HEK293T (cell line): ENCODE measurements at regions not wholly inside any gene's neighbourhood (a gene's known extent, or its start where the extent isn't known, plus 50 kb on each side); places are given as distances from the start of the nearest gene placed in this dataset.

ENCODE experiments used
- CTCF ChIA-PET: fragments of 350-600 bp; formaldehyde crosslinking; extraction: SDS; loops from one replicate; lab custom pipeline; 2021; ENCODE audit warnings: antibody characterized with exemption, inconsistent platforms; lab: Yijun Ruan, JAX
- POLR2A ChIA-PET: fragments of 350-600 bp; formaldehyde crosslinking; extraction: SDS; loops from one replicate; lab custom pipeline; 2020; ENCODE audit warnings: antibody characterized with exemption, inconsistent platforms; lab: Yijun Ruan, JAX
- DNase-seq: peaks from one replicate; pipeline ENCODE4 v3.0.0; 2012; ENCODE audit warnings: mixed read lengths; ENCODE audit errors: extremely low spot score
- ARNT ChIP-seq: fragments of 450-650 bp; IDR thresholded peaks from 2 replicates; pipeline ENCODE4 v1.6.1; 2017; ENCODE audit warnings: mild to moderate bottlenecking
- BHLHE40 ChIP-seq: fragments of 450-650 bp; IDR thresholded peaks from 2 replicates; pipeline ENCODE4 v1.6.1; 2016; ENCODE audit warnings: mild to moderate bottlenecking, moderate library complexity, borderline replicate concordance
- CTBP1 ChIP-seq: fragments of 450-650 bp; IDR thresholded peaks from 2 replicates; pipeline ENCODE4 v1.6.1; 2016; ENCODE audit warnings: borderline replicate concordance
- ELF4 ChIP-seq: fragments of 450-650 bp; IDR thresholded peaks from 2 replicates; pipeline ENCODE4 v1.6.1; 2017; ENCODE audit warnings: antibody characterized with exemption
- FOXA1 ChIP-seq: fragments of 450-650 bp; IDR thresholded peaks from 2 replicates; pipeline ENCODE4 v1.6.1; 2016; ENCODE audit warnings: mild to moderate bottlenecking
- FOXK2 ChIP-seq: fragments of 450-650 bp; IDR thresholded peaks from 2 replicates; pipeline ENCODE4 v1.6.1; 2016; ENCODE audit warnings: mild to moderate bottlenecking
- FOXM1 ChIP-seq: fragments of 450-650 bp; IDR thresholded peaks from 2 replicates; pipeline ENCODE4 v1.6.1; 2017; ENCODE audit warnings: mild to moderate bottlenecking, borderline replicate concordance
- HDGF ChIP-seq: fragments of 450-650 bp; IDR thresholded peaks from 2 replicates; pipeline ENCODE4 v1.6.1; 2017; ENCODE audit warnings: antibody characterized with exemption, borderline replicate concordance
- L3MBTL2 ChIP-seq: fragments of 450-650 bp; conservative IDR thresholded peaks from 2 replicates; pipeline ENCODE4 v1.6.1; 2016; ENCODE audit warnings: mild to moderate bottlenecking
- LEF1 ChIP-seq: fragments of 450-650 bp; IDR thresholded peaks from 2 replicates; pipeline ENCODE4 v1.6.1; 2017; ENCODE audit warnings: mild to moderate bottlenecking, borderline replicate concordance
- NFRKB ChIP-seq: fragments of 450-650 bp; IDR thresholded peaks from 2 replicates; pipeline ENCODE4 v1.6.1; 2016; ENCODE audit warnings: mild to moderate bottlenecking, moderate library complexity
- SP1 ChIP-seq: fragments of 450-650 bp; IDR thresholded peaks from 2 replicates; pipeline ENCODE4 v1.6.1; 2017
- SUZ12 ChIP-seq: fragments of 450-650 bp; IDR thresholded peaks from 2 replicates; pipeline ENCODE4 v1.6.1; 2016; ENCODE audit warnings: mild to moderate bottlenecking
- TARDBP ChIP-seq: fragments of 450-650 bp; IDR thresholded peaks from 2 replicates; pipeline ENCODE4 v1.6.1; 2016
- ZNF384 ChIP-seq: fragments of 450-650 bp; IDR thresholded peaks from 2 replicates; pipeline ENCODE4 v1.6.1; 2016
- TF ChIP-seq, protein P1 (sequence below): fragments of 450-650 bp; IDR thresholded peaks from 2 replicates; pipeline ENCODE4 v1.6.1; 2016

DNA sequence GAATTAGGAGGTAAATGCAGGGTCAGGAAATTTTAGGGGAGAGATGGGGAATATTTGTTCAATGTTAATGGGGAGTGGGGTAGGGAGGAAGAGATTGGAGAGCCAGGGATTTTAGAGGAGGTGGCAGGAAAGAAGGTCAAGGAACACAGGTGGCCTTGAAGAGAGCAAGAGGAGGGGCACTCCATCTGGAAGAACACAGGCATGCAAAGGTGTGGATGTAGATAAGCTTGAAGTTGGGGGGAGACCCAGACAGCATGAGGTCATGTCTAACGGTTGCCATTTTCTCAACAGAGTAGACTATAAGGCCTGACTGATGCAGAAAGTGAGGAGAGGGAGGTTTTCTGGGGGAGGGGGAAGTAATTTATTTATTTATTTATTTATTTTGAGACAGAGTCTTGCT lies 77.5 kb downstream of the MAIP1 start:
- no peak for TF ChIP-seq HDGF
- no peak for TF ChIP-seq ARNT
- TF ChIP-seq FOXK2, result no peak
- no peak for TF ChIP-seq LEF1
- TF ChIP-seq, protein P1, sequence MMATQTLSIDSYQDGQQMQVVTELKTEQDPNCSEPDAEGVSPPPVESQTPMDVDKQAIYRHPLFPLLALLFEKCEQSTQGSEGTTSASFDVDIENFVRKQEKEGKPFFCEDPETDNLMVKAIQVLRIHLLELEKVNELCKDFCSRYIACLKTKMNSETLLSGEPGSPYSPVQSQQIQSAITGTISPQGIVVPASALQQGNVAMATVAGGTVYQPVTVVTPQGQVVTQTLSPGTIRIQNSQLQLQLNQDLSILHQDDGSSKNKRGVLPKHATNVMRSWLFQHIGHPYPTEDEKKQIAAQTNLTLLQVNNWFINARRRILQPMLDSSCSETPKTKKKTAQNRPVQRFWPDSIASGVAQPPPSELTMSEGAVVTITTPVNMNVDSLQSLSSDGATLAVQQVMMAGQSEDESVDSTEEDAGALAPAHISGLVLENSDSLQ, result no peak
- no peak for TF ChIP-seq NFRKB
- no peak for TF ChIP-seq FOXA1
- no peak for TF ChIP-seq SP1
- POLR2A ChIA-PET, result no interaction called here
- CTCF ChIA-PET, result no interaction called here
- DNase-seq, result no peak

DNA sequence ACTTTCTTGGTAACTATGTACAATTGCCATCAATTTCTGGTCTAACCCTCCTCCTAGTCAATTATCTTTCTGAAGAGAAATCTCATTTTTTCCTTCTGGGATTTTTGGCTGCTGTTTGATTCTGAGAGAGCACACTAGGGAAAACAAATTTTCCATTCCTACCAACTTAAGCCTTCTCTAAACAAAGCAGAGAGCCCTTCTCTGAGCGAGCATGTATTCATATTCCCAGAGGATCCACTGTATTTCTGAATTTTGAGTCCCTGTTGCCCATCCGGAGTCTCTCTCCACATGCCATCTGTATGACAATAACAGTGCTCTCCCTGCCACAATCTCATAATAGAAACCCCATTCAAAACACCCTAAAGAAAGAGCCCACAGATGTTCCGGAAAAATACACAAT lies 78.5 kb downstream of the MAIP1 start:
- CTCF ChIA-PET, result no interaction called here
- POLR2A ChIA-PET, result no interaction called here
- TF ChIP-seq FOXK2 (no peak), ELF4 (no peak), NFRKB (no peak), L3MBTL2 (no peak), HDGF (no peak), SP1 (no peak), ARNT (no peak), BHLHE40 (no peak), FOXA1 (no peak), ZNF384 (no peak), LEF1 (no peak)
- no peak for DNase-seq

DNA sequence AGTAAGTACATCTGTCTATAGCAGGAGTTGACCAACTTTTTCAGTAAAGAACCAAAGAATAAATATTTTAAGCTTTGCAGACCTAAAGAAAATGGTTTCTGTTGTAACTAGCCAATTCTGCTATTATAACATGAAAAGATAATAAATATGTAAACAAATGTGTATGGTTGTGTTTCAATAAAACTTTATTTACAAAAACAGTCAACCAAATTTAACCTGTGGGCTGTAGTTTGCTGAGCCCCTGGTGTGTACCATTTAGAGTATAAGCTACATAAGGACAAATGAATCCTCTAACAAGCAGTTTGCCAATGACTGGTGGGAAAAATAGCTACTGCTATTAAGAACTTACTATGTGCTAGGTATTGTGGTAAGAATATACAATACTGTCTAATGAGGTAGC lies 79.4 kb downstream of the MAIP1 start:
- ChIA-PET CTCF (interaction anchor here (0.9 to 1.3 kb wide), 2 partner anchors 15 to 19 kb away, joined by 3 read pairs; no protein-coding TSS in a partner anchor), POLR2A (no interaction called here)
- no peak for TF ChIP-seq ZNF384
- TF ChIP-seq CTBP1, result no peak
- no peak for TF ChIP-seq HDGF
- no peak for TF ChIP-seq SUZ12
- no peak for TF ChIP-seq SP1
- no peak for TF ChIP-seq BHLHE40
- TF ChIP-seq TARDBP, result no peak
- no peak for TF ChIP-seq ARNT
- TF ChIP-seq, protein P1, result no peak
- no peak for TF ChIP-seq NFRKB
- TF ChIP-seq ELF4, result no peak
- no peak for TF ChIP-seq LEF1
- TF ChIP-seq FOXK2, result no peak
- DNase-seq, result no peak

DNA sequence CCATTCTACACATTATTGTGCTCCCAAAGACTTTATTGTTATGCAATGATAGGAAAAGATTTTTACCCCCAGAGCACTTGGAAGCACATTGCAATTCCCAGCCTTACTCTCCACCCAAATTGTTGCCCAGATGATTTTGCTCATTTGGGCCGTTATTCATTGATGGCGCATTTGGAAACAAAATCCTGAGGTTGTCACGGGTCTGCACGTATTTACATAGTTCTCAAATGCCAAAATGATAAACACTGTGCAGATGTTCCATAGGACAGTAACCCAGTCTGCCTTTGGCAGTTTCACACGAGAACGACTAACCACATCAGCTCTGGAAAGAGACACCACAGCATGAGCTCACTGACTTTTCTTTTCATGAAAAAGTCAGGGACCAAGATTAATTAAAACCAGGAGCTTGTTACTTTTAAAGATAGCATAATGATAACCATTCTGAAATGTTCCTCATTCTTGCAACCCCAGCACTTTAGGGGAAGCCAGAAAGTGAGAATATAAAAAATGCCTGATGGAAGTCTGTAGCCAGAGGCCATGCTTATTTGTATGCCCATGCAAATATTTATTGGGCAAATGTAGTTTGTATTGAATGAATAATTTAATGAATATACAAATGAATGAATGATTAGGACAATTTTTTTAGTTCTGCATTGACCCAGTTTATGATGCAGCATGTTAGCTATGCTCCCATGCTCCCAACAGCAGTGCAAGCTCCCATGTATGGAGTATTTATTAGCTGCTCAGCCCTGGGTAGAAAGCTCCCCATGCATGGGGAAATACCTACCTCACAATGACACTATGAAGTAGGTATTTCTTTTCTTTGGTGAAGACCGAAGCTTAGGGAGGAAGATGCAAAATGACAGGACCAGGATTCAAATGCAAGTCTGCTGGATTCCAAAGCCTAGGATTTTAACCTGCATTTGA lies 84.6 kb downstream of the MAIP1 start:
- POLR2A ChIA-PET, result no interaction called here
- CTCF ChIA-PET, result interaction anchor here (0.6 kb wide), 1 partner anchor 696 kb away, joined by 3 read pairs; no protein-coding TSS in a partner anchor
- no peak for DNase-seq
- TF ChIP-seq ARNT (no peak), BHLHE40 (no peak), FOXK2 (no peak), L3MBTL2 (no peak), ZNF384 (no peak), CTBP1 (no peak), TARDBP (no peak), FOXM1 (no peak), LEF1 (no peak), NFRKB (no peak), ELF4 (no peak)

DNA sequence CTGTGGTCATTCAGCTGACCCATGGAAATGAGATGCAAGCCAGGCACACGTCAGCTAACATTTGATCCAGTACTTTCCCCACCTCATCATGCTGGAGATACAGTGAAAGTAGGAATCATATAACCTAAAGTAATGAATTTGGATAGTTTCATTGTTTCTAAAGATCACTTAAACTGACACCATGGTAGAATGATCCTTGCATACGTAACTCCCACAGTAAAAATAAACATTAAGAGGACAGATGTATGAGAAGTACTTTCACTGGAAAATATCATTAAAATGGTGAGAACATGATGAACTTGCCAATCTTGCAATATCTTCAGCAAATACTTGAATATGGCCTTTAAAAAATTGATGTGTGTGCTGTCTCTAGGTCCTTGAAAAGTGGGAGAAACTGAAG lies 85.4 kb downstream of the MAIP1 start:
- ChIA-PET CTCF (no interaction called here), POLR2A (no interaction called here)
- TF ChIP-seq FOXM1 (no peak), ELF4 (no peak), CTBP1 (no peak), SUZ12 (no peak), ZNF384 (no peak), LEF1 (no peak), FOXK2 (no peak), SP1 (no peak), HDGF (no peak), ARNT (no peak), NFRKB (no peak), FOXA1 (no peak), L3MBTL2 (no peak), TARDBP (no peak), BHLHE40 (no peak)
- TF ChIP-seq, protein P1, result no peak
- no peak for DNase-seq

DNA sequence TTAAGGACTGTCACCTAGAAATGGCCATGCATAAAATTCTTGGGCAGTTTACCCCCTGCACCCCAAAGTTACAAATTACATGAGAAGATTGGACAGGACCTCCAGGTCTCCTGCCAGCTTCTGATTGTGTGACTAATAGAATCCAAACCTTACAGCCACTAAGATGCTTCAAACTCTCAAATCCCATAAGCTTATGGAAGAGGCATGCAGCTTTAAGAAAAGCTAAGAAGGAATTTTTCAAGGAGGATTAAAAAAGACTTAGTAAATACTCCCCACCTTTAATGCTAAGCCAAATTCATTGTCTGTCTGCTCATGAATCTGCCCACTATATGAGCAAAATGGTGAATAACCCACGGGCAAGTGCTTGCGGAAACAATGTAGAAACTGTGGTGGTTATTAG lies 86.3 kb downstream of the MAIP1 start:
- POLR2A ChIA-PET, result no interaction called here
- TF ChIP-seq L3MBTL2 (no peak), SUZ12 (no peak), FOXM1 (no peak), HDGF (no peak), TARDBP (no peak), ELF4 (no peak), FOXK2 (no peak), ARNT (no peak), FOXA1 (no peak), ZNF384 (no peak), CTBP1 (no peak), LEF1 (no peak), SP1 (no peak), BHLHE40 (no peak), NFRKB (no peak)
- TF ChIP-seq, protein P1, result no peak
- CTCF ChIA-PET, result no interaction called here
- DNase-seq, result no peak
